GM12891 (cell line): ENCODE measurements at regions not wholly inside any gene's neighbourhood (a gene's known extent, or its start where the extent isn't known, plus 50 kb on each side); places are given as distances from the start of the nearest gene placed in this dataset.

ENCODE experiments used
- POLR2A ChIP-seq: IDR thresholded peaks from 2 replicates; pipeline ENCODE4 v1.6.1; 2011; ENCODE audit warnings: low read depth, low read length, control low read depth
- POLR2AphosphoS5 ChIP-seq: IDR thresholded peaks from 2 replicates; pipeline ENCODE4 v1.6.1; 2011; ENCODE audit warnings: low read depth, low read length, control low read depth

GRCh38 chr1:82752046-82752445 is 951.3 kb downstream of the ADGRL2 start:
- TF ChIP-seq POLR2A (no peak), POLR2AphosphoS5 (no peak)
